Caco-2 (cell line): ENCODE measurements at regions not wholly inside any gene's neighbourhood (a gene's known extent, or its start where the extent isn't known, plus 50 kb on each side); places are given as distances from the start of the nearest gene placed in this dataset.

Experiments used
- BruUV-seq: library from RNA; stranded (reverse); fragments of 400-500 nt; replicated peaks from 2 replicates; lab custom pipeline; 2021; lab: Mats Ljungman, UMichigan
- CTCF ChIA-PET: fragments of 300-600 bp; sonication (Branson Sonifier 250); formaldehyde crosslinking; loops from one replicate; lab custom pipeline; 2022; ENCODE audit warnings: antibody characterized with exemption; lab: Charles Lee
- POLR2A ChIA-PET: fragments of 300-600 bp; sonication (Branson Sonifier 250); formaldehyde crosslinking; loops from one replicate; lab custom pipeline; 2022; ENCODE audit warnings: antibody characterized with exemption; lab: Charles Lee
- DNase-seq, 2 experiments: peaks; one replicate each; pipeline versions ENCODE4 v3.0.0 to v3.0.0-alpha.2; 2020 to 2022
- H3K27me3 ChIP-seq: replicated peaks from 2 replicates; pipeline ENCODE4 v1.6.0; 2011; ENCODE audit warnings: low read length; ENCODE audit not compliant: control insufficient read depth, insufficient read depth
- H3K36me3 ChIP-seq: 2 replicates; pipeline ENCODE4 v1.5.1; 2011; ENCODE audit warnings: low read length; ENCODE audit not compliant: control insufficient read depth, insufficient read depth
- H3K4me1 ChIP-seq: fragments of 250-450 bp; sonication (Bioruptor Pico); 2 replicates; pipeline ENCODE4 v1.5.1; 2020; ENCODE audit warnings: mild to moderate bottlenecking
- H3K4me3 ChIP-seq: 2 replicates; pipeline ENCODE4 v1.5.1; 2011; ENCODE audit warnings: low read depth, mild to moderate bottlenecking, control low read depth, low read length
- H3K9me3 ChIP-seq: fragments of 250-450 bp; sonication (Bioruptor Pico); 2 replicates; pipeline ENCODE4 v1.5.1; 2020; ENCODE audit warnings: mild to moderate bottlenecking, moderate library complexity
- H3K27ac Mint-ChIP-seq: one replicate; pipeline ENCODE4 v1.8.0; 2022; ENCODE audit warnings: mixed read lengths; ENCODE audit not compliant: unreplicated experiment
- H3K27me3 Mint-ChIP-seq: one replicate; pipeline ENCODE4 v1.8.0; 2022; ENCODE audit warnings: mixed read lengths; ENCODE audit not compliant: insufficient read depth, unreplicated experiment
- H3K36me3 Mint-ChIP-seq: one replicate; pipeline ENCODE4 v1.8.0; 2022; ENCODE audit warnings: mild to moderate bottlenecking, mixed read lengths; ENCODE audit not compliant: insufficient read depth, unreplicated experiment
- H3K4me1 Mint-ChIP-seq: one replicate; pipeline ENCODE4 v1.8.0; 2022; ENCODE audit warnings: low read depth, mixed read lengths; ENCODE audit not compliant: unreplicated experiment
- H3K4me3 Mint-ChIP-seq: one replicate; pipeline ENCODE4 v1.8.0; 2022; ENCODE audit warnings: mild to moderate bottlenecking, moderate library complexity, mixed read lengths; ENCODE audit not compliant: unreplicated experiment
- H3K9me3 Mint-ChIP-seq: one replicate; pipeline ENCODE4 v1.8.0; 2022; ENCODE audit warnings: mixed read lengths; ENCODE audit not compliant: unreplicated experiment
- CTCF ChIP-seq, 2 experiments: fragments of 200-600 bp in 1 of 2; IDR thresholded peaks; 1 replicate in 1 of 2; 2 replicates in 1 of 2; pipeline versions ENCODE4 v1.5.1 to v1.8.0; 2011 to 2022; ENCODE audit warnings: antibody characterized with exemption in 1 of 2, control low read depth in 1 of 2, inconsistent platforms in 1 of 2, low read depth in 1 of 2, low read length in 1 of 2, mild to moderate bottlenecking in 1 of 2, moderate library complexity in 1 of 2; ENCODE audit not compliant: insufficient read depth in 1 of 2, severe bottlenecking in 1 of 2, unreplicated experiment in 1 of 2
- intact Hi-C: fragments of 100-400 bp; cut with micrococcal nuclease; formaldehyde crosslinking; loops from one replicate; pipeline ENCODE4 v1.10.0; 2022; ENCODE audit not compliant: unreplicated experiment

- intact Hi-C loops, result no loop called here
These were observed 187.4 kb downstream of the TEX13C start for GRCh38 chrX:125507119-125507518.

GRCh38 chrX:125520029-125520428, 200.4 kb downstream of the TEX13C start:
- ChIA-PET CTCF (no interaction called here), POLR2A (no interaction called here)
- H3K27me3 Mint-ChIP-seq, result no peaks in the 10 kb centered on the region
- H3K4me1 Mint-ChIP-seq, result no peaks in the 10 kb centered on the region
- no peak overlapping the region for H3K27ac Mint-ChIP-seq
- no peaks in the 10 kb centered on the region for H3K9me3 ChIP-seq
- no peak for TF ChIP-seq CTCF (IDR thresholded peaks at IDR 0.05; ENCODE audit: insufficient read depth in 1 of 2, low read depth in 1 of 2, low read length in 1 of 2, severe bottlenecking in 1 of 2, unreplicated experiment in 1 of 2)
- H3K36me3 ChIP-seq, result no peaks in the 10 kb centered on the region
- no peaks in the 10 kb centered on the region for H3K36me3 Mint-ChIP-seq
- H3K4me1 ChIP-seq, result no peaks in the 10 kb centered on the region
- BruUV-seq, result no TSS peak
- H3K4me3 Mint-ChIP-seq, result no peak overlapping the region
- H3K27me3 ChIP-seq, result no peaks in the 10 kb centered on the region
- H3K4me3 ChIP-seq, result no peak overlapping the region
- no peak for DNase-seq
- intact Hi-C loops, result no loop called here
- no peaks in the 10 kb centered on the region for H3K9me3 Mint-ChIP-seq

More at GRCh38 chrX:125507119-125507518, 187.4 kb downstream of the TEX13C start:
- H3K9me3 Mint-ChIP-seq, result no peaks in the 10 kb centered on the region
- H3K9me3 ChIP-seq, result no peaks in the 10 kb centered on the region
- no peak overlapping the region for H3K27ac Mint-ChIP-seq
- H3K4me1 ChIP-seq, result no peaks in the 10 kb centered on the region
- CTCF ChIA-PET, result no interaction called here
- no peaks in the 10 kb centered on the region for H3K36me3 ChIP-seq
- POLR2A ChIA-PET, result no interaction called here
- DNase-seq, result no peak
- no peaks in the 10 kb centered on the region for H3K27me3 Mint-ChIP-seq
- H3K4me3 Mint-ChIP-seq, result no peak overlapping the region
- no peak for TF ChIP-seq CTCF (IDR thresholded peaks at IDR 0.05; ENCODE audit: insufficient read depth in 1 of 2, low read depth in 1 of 2, low read length in 1 of 2, severe bottlenecking in 1 of 2, unreplicated experiment in 1 of 2)
- no peak overlapping the region for H3K4me3 ChIP-seq
- H3K36me3 Mint-ChIP-seq, result no peaks in the 10 kb centered on the region
- H3K27me3 ChIP-seq, result no peaks in the 10 kb centered on the region
- no TSS peak for BruUV-seq
- H3K4me1 Mint-ChIP-seq, result no peaks in the 10 kb centered on the region

- no peak for DNase-seq
- H3K9me3 ChIP-seq, result no peaks in the 10 kb centered on the region
- no peak overlapping the region for H3K4me3 Mint-ChIP-seq
- no peaks in the 10 kb centered on the region for H3K27me3 ChIP-seq
- ChIA-PET CTCF (no interaction called here), POLR2A (no interaction called here)
- H3K4me1 ChIP-seq, result no peaks in the 10 kb centered on the region
- no peaks in the 10 kb centered on the region for H3K4me1 Mint-ChIP-seq
- no peak overlapping the region for H3K4me3 ChIP-seq
- no peaks in the 10 kb centered on the region for H3K27me3 Mint-ChIP-seq
- no peak for TF ChIP-seq CTCF (IDR thresholded peaks at IDR 0.05; ENCODE audit: insufficient read depth in 1 of 2, low read depth in 1 of 2, low read length in 1 of 2, severe bottlenecking in 1 of 2, unreplicated experiment in 1 of 2)
- H3K36me3 Mint-ChIP-seq, result no peaks in the 10 kb centered on the region
- intact Hi-C loops, result no loop called here
- no peaks in the 10 kb centered on the region for H3K9me3 Mint-ChIP-seq
- H3K27ac Mint-ChIP-seq, result no peak overlapping the region
- no TSS peak for BruUV-seq
- H3K36me3 ChIP-seq, result no peaks in the 10 kb centered on the region
These were observed 203.1 kb downstream of the TEX13C start for GRCh38 chrX:125522752-125523151.
